ENCODE measurements at regions not wholly inside any gene's neighbourhood (a gene's known extent, or its start where the extent isn't known, plus 50 kb on each side); places are given as distances from the start of the nearest gene placed in this dataset.

- intact Hi-C loops (cut with DNase I): no loop called here
- DNase-seq (ENCODE audit: low spot score): no peak
These were observed 210.9 kb downstream of the MYCN start for GRCh38 chr2:16151281-16151570.

GRCh38 chr2:16150456-16151280 is 210.3 kb downstream of the MYCN start:
- intact Hi-C loops (cut with DNase I): no loop called here

GRCh38 chr2:16149349-16150243 is 209.2 kb downstream of the MYCN start:
- intact Hi-C loops (cut with DNase I): no loop called here
- no peak for DNase-seq (ENCODE audit: low spot score)

More at GRCh38 chr2:16150456-16151280, 210.3 kb downstream of the MYCN start:
- DNase-seq (ENCODE audit: low spot score): no peak

- intact Hi-C loops (cut with DNase I): no loop called here
- DNase-seq (ENCODE audit: low spot score): no peak
These were observed 208.4 kb downstream of the MYCN start for GRCh38 chr2:16148632-16149348.

GRCh38 chr2:16142383-16143361 is 202.3 kb downstream of the MYCN start:
- no peak for DNase-seq (ENCODE audit: low spot score)
- intact Hi-C loops (cut with DNase I): no loop called here

GRCh38 chr2:16141641-16141921 is 201.2 kb downstream of the MYCN start:
- no peak for DNase-seq (ENCODE audit: low spot score)
- intact Hi-C loops (cut with DNase I): no loop called here

GRCh38 chr2:16140771-16141640 is 200.7 kb downstream of the MYCN start:
- no peak for DNase-seq (ENCODE audit: low spot score)
- intact Hi-C loops (cut with DNase I): no loop called here

GRCh38 chr2:16139663-16140615 is 199.6 kb downstream of the MYCN start:
- intact Hi-C loops (cut with DNase I): no loop called here

GRCh38 chr2:16138811-16139662 is 198.7 kb downstream of the MYCN start:
- intact Hi-C loops (cut with DNase I): no loop called here
- DNase-seq (ENCODE audit: low spot score): no peak

More at GRCh38 chr2:16139663-16140615, 199.6 kb downstream of the MYCN start:
- no peak for DNase-seq (ENCODE audit: low spot score)

- intact Hi-C loops (cut with DNase I): no loop called here
- no peak for DNase-seq (ENCODE audit: low spot score)
These were observed 196.9 kb downstream of the MYCN start for GRCh38 chr2:16137080-16137755.

- intact Hi-C loops (cut with DNase I): no loop called here
- DNase-seq (ENCODE audit: low spot score): no peak
These were observed 196.2 kb downstream of the MYCN start for GRCh38 chr2:16136461-16137035.

- no peak for DNase-seq (ENCODE audit: low spot score)
These were observed 195.6 kb downstream of the MYCN start for GRCh38 chr2:16135913-16136310.

GRCh38 chr2:16135196-16135912 is 195.0 kb downstream of the MYCN start:
- intact Hi-C loops (cut with DNase I): no loop called here
- no peak for DNase-seq (ENCODE audit: low spot score)

More at GRCh38 chr2:16135913-16136310, 195.6 kb downstream of the MYCN start:
- intact Hi-C loops (cut with DNase I): no loop called here

GRCh38 chr2:16134436-16135165 is 194.3 kb downstream of the MYCN start:
- no peak for DNase-seq (ENCODE audit: low spot score)
- intact Hi-C loops (cut with DNase I): no loop called here

Measured in cardiac septum (tissue), 1 donor.